Head of caudate nucleus (tissue), 42 donors: ENCODE measurements at regions not wholly inside any gene's neighbourhood (a gene's known extent, or its start where the extent isn't known, plus 50 kb on each side); places are given as distances from the start of the nearest gene placed in this dataset.
"Not testable (repeated sequence)": the region's sequence is repeated elsewhere in the genome, so short reads cannot be mapped to it uniquely, and the experiment has no call there.

Experiments
- DNase-seq, 42 donors: peaks; one replicate each; pipeline versions ENCODE4 v3.0.0 to v3.0.0-alpha.2; 2020 to 2021; ENCODE audit warnings: mixed read lengths in 7 of 42
- intact Hi-C: fragments of 100-400 bp; cut with DNase I; formaldehyde crosslinking; loops from one replicate; pipeline ENCODE4 v1.15.0; 2022

- DNase-seq, result no peak
- intact Hi-C loops, result no loop called here
Measured at GRCh38 chr9:71326360-71326759, 204.9 kb upstream of the TRPM3 start.

GRCh38 chr9:71323357-71323756 is 201.9 kb upstream of the TRPM3 start:
- no peak for DNase-seq
- intact Hi-C loops, result no loop called here

DNA sequence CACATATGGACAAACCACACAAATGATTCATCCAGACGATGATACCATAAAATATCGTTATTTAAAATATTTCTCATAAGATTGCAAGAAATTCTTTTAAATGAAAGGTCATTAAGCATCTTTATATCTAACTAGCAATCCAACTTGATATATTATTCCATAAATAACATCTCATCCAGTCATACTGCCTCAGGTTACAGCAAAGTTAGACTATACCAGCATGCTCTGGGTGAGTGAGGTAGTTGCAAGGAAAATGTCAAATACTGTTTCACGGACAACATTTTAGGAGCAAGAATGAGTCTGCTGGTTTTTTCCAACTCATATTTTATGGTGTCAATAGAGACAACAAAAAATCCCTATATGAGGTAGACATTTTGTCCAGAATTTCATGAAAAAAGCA is 200.9 kb upstream of the TRPM3 start:
- intact Hi-C loops, result no loop called here
- DNase-seq, result no peak

DNA sequence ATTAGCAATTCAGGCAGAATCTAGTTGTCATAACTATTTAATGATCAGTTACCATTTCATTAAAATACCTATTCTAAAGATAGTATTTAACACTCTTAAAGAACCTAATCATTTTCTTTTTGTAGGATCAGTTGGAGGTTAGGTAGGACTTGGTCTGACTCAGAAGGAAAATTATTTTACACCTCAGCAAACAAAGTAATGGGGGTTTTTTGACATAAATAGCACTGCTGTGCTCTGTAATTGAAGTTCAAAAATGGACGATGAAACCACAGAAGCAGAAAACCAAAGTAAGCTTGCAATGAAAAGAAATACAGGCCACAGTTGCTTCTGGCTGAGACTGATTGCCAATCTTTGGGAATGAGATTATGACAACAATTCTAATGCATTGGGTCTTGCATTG is 187.0 kb upstream of the TRPM3 start:
- intact Hi-C loops, result no loop called here
- DNase-seq, result no peak

- DNase-seq, result no peak
- intact Hi-C loops, result no loop called here
Measured at GRCh38 chr9:71306134-71306533, 184.7 kb upstream of the TRPM3 start.

DNA sequence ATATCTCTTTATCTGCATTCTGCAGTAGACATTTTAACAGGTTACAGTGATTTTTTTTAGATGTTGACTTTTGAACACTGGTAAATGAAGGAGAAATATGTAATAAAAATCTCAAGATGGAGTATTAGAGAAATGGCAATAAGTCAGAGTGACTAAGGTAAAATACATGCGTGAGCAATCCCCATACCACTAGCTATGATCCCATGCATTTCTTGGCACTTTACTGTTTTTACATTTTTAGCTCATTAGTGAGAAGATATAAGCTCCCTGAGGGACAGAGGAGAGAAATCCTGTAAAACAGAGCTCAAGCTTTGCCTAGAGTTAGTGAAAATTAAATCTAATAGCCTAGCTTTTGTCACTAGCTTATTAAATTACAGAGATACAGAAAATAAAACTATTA is 181.9 kb upstream of the TRPM3 start:
- DNase-seq, result no peak
- intact Hi-C loops, result no loop called here

GRCh38 chr9:71302776-71303175 is 181.4 kb upstream of the TRPM3 start:
- no peak for DNase-seq
- intact Hi-C loops, result no loop called here

GRCh38 chr9:71295928-71296327 is 174.5 kb upstream of the TRPM3 start:
- no peak for DNase-seq
- intact Hi-C loops, result no loop called here

GRCh38 chr9:71286146-71286545 is 164.7 kb upstream of the TRPM3 start:
- no peak for DNase-seq

GRCh38 chr9:71285191-71285656 is 163.8 kb upstream of the TRPM3 start:
- intact Hi-C loops, result no loop called here
- DNase-seq, result peak in 37 of 42 donors; percentile 19 to 85 (median 47)

More at GRCh38 chr9:71286146-71286545, 164.7 kb upstream of the TRPM3 start:
- intact Hi-C loops, result no loop called here

- DNase-seq, intact Hi-C loops: not testable (repeated sequence)
Measured at GRCh38 chr9:71282116-71282515, 160.7 kb upstream of the TRPM3 start.

DNA sequence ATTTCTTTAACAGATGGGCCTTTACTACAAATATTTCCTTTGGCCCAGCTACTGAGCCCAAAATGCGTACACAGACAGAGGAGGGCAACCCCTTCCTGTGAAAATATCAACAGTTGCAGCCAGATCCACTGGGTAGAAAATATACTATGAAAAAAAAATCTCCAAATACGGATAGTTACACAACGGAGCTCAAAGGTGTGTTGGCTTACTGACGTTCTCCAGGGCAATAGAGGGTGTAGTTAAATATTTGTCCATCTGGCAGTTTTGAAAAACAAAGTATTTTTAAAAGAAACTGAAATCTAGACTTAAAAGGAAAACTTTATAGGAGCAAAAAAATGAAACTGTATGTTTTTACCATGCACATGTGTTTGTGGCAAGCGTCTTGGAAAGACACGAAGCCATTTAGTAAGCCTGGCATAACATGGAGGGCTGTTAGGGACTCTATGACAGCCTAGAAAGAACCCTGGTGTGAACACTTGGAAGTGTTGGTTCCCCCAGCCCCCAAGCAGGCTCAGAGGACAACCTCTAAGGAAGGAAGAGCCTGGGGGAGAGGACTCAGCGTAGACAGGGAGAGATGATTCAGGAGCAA is 157.8 kb upstream of the TRPM3 start:
- DNase-seq, result no peak
- intact Hi-C loops, result no loop called here

GRCh38 chr9:71273613-71274012 is 152.2 kb upstream of the TRPM3 start:
- no peak for DNase-seq

DNA sequence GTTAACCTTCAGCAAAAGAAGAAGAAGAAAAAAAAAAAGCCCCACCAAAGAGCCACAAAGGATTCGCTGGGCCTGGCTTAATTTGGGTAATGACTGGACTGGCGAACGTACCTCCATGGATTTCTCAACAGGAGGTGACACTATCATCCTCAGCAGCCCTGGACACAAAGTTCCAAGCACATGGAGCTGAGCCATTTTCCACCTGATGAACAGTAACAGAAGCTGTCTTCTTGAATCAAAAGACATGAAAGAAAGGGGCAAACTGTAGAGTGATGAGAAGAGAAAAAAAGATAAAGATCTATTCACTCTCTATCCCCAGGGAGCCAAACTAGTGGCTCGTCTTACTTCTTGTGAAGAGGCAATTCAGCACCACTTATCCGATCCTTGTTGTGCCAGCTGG is 150.2 kb upstream of the TRPM3 start:
- DNase-seq, result no peak
- intact Hi-C loops, result no loop called here

More at GRCh38 chr9:71273613-71274012, 152.2 kb upstream of the TRPM3 start:
- intact Hi-C loops, result no loop called here

DNA sequence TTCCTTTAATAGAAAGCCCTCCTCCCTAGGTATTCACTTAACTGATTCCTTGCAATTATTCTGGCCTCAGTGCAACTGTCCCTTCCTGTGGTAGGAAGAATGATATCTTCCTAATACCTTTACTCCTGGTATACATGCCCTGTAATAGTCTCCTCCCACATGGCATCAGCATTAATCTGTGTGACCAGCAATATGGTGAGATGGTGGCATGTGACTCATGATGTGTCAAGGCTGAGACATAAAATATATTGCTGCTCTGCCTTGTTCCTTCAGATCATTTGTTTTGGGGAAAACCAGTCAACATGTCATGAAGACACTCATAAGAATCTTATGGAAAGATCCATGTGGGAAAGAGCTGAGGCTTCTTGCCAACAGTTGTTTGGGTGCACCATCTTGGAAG is 149.1 kb upstream of the TRPM3 start:
- intact Hi-C loops, result no loop called here
- no peak for DNase-seq

DNA sequence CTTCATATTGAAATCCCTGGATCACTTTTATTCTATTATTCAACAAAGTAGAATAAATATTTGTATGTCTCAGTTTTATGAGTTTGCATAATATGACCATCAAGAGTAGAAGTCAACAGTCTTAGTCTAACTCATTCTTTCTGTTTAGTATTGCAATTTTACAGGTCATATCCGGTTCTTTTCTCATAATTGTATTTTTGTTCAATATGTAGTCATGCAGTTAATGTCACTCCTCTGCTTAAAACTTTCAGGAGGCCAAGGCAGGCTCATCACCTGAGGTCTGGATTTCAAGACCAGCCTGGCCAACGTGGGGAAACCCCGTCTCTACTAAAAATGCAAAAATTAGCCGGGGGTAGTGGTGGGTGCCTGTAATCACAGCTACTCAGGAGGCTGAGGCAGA is 148.4 kb upstream of the TRPM3 start:
- no peak for DNase-seq
- intact Hi-C loops, result no loop called here

DNA sequence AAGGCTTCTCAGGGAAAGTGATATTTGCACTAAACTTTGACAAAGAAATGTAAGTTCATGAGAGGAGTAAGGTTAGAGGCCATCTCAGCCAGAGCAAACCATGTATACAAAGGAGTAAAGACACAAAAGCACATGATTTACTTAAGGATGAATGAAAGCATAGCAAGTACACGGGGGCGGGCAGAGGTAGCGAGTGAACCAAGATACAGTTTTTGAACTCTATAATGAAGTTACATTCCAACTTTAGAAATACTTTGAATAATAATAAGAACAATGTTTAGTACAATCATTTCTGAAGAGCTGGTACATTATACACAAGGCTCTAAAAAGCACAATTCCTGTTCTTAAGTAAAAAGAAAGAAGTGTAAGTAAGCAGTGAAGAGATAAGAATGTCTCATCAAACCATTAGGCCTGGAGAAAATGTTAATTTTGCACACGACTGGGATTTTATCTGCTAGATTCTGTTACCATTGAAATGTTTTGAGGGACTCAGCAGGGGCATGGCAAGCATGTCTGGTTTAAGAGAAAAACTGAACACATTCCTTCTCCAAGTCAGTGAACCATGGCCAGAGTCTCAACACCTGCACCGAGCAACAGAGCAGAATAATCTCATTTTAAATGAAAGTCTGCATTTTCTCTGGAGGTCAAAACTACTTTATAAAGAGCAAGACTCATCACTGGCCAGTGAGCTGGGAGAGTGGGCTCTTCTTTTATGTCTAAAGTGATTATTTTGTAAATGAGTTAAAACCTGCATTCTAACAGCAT is 147.6 kb upstream of the TRPM3 start:
- intact Hi-C loops, result no loop called here

DNA sequence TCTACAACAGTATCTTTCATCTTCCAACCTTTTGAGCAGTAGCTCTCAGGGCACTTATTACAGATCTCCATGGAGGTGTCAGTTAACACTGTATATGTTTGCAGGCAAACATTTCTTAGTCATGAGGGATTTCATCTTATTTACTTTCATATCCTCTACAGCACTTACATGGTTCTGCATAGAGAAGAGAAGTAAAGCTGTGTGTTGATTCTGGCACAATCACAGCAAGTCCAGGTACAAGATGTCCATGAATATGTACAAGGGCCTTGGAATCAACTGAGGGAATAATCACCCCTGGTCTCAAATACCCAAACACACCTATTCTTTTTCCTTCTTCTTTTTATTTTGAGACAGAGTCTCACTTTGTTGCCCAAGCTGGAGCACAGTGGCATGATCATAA is 142.0 kb upstream of the TRPM3 start:
- no peak for DNase-seq
- intact Hi-C loops, result no loop called here

More for the DNA sequence above, 147.6 kb upstream of the TRPM3 start:
- no peak for DNase-seq

DNA sequence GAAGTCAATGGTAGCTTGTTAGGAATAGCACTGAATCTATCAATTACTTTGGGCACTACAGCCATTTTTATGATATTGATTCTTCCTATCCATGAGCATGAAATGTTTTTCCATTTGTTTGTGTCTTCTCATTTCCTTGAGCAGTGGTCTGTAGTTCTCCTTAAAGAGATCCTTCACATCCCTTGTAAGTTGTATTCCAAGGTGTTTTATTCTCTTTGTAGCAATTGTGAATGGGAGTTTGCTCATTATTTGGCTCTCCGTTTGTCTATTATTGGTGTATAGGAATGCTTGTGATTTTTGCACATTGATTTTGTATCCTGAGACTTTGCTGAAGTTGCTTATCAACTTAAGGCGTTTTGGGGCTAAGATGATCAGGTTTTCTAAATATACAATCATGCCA is 139.0 kb upstream of the TRPM3 start:
- intact Hi-C loops, DNase-seq: not testable (repeated sequence)

- DNase-seq, result no peak
- intact Hi-C loops, result no loop called here
Measured at GRCh38 chr9:71254592-71255277, 133.3 kb upstream of the TRPM3 start.
